Adrenal gland (tissue), 5 donors: ENCODE measurements at regions not wholly inside any gene's neighbourhood (a gene's known extent, or its start where the extent isn't known, plus 50 kb on each side); places are given as distances from the start of the nearest gene placed in this dataset.

Source experiments
- CTCF ChIP-seq, 6 experiments: fragments of 450-650 bp in 4 of 6; fragments of 200-600 bp in 2 of 6; sonication (generic) in 1 of 6; IDR thresholded peaks; 1 replicate in 5 of 6; 2 replicates in 1 of 6; pipeline versions ENCODE4 v1.5.1 to v1.8.0; 2016 to 2021; ENCODE audit warnings: antibody characterized with exemption in 6 of 6, mild to moderate bottlenecking in 2 of 6, moderate library complexity in 1 of 6
- POLR2A ChIP-seq, 2 donors: fragments of 450-650 bp; IDR thresholded peaks; one replicate each; pipeline ENCODE4 v1.6.1; 2017; ENCODE audit warnings: antibody characterized with exemption in 2 of 2, mild to moderate bottlenecking in 2 of 2, moderate library complexity in 1 of 2
- donor health status: DM: no; HTN: no; CAD: no.

- TF ChIP-seq POLR2A (IDR thresholded peaks at IDR 0.05) (no peak), CTCF (IDR thresholded peaks at IDR 0.05) (no peak)
Observed at GRCh38 chr18:42689310-42689709, 426.2 kb downstream of the RIT2 start.
